Peyer's patch (tissue), 4 donors: ENCODE measurements at regions not wholly inside any gene's neighbourhood (a gene's known extent, or its start where the extent isn't known, plus 50 kb on each side); places are given as distances from the start of the nearest gene placed in this dataset.

ENCODE experiments used
- CTCF ChIP-seq, 6 experiments: fragments of 450-650 bp in 4 of 6; fragments of 200-600 bp in 2 of 6; sonication (generic) in 1 of 6; IDR thresholded peaks; one replicate each; pipeline ENCODE4 v1.5.1; 2017 to 2019; ENCODE audit warnings: antibody characterized with exemption in 6 of 6, mild to moderate bottlenecking in 3 of 6, moderate library complexity in 1 of 6
- POLR2A ChIP-seq, 2 donors: fragments of 450-650 bp; IDR thresholded peaks; one replicate each; pipeline ENCODE4 v1.5.1; 2017; ENCODE audit warnings: antibody characterized with exemption in 2 of 2, mild to moderate bottlenecking in 2 of 2, moderate library complexity in 2 of 2

GRCh38 chr14:29240066-29240465 lies 473.5 kb downstream of the FOXG1 start:
- TF ChIP-seq CTCF (IDR thresholded peaks at IDR 0.05) (no peak), POLR2A (IDR thresholded peaks at IDR 0.05) (no peak)
